Transverse colon (tissue), 3 donors: ENCODE measurements at regions not wholly inside any gene's neighbourhood (a gene's known extent, or its start where the extent isn't known, plus 50 kb on each side); places are given as distances from the start of the nearest gene placed in this dataset.
"Not testable (repeated sequence)": the region's sequence is repeated elsewhere in the genome, so short reads cannot be mapped to it uniquely, and the experiment has no call there.

Experiments
- EP300 ChIP-seq: sonication (generic); formaldehyde crosslinking; IDR thresholded peaks from one replicate; pipeline ENCODE4 v1.6.1; 2017; ENCODE audit warnings: antibody characterized with exemption, low read depth
- TF ChIP-seq, protein P1 (sequence below), 5 experiments: fragments of 200-600 bp in 3 of 5; fragments of 450-650 bp in 2 of 5; sonication (generic) in 3 of 5; IDR thresholded peaks; 1 replicate in 2 of 5; 2 replicates in 3 of 5; pipeline ENCODE4 v1.5.1; 2016 to 2017; ENCODE audit warnings: antibody characterized with exemption in 5 of 5, inconsistent platforms in 3 of 5, mild to moderate bottlenecking in 2 of 5, moderate library complexity in 1 of 5

DNA sequence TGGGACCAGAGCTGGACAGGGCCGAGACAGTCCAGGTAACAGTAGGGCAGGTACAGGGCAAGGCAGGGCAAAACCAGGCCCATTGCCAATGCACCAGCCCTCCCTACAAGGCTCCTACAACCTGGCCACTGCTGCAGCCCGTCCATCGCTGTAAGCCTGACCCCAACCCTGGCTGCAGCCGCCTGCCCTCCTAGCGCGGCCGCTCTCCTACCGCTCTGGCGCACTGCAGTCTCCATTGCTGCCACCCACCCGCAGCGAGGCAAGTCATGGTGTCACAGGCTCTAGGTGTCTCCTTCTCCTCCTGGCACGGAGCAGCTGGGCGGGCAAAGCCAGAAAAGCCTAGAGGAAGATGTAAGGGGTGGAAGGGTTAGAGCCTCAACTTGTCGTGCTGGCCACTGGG lies 402.6 kb downstream of the ZNF33B start:
- TF ChIP-seq, protein P1, sequence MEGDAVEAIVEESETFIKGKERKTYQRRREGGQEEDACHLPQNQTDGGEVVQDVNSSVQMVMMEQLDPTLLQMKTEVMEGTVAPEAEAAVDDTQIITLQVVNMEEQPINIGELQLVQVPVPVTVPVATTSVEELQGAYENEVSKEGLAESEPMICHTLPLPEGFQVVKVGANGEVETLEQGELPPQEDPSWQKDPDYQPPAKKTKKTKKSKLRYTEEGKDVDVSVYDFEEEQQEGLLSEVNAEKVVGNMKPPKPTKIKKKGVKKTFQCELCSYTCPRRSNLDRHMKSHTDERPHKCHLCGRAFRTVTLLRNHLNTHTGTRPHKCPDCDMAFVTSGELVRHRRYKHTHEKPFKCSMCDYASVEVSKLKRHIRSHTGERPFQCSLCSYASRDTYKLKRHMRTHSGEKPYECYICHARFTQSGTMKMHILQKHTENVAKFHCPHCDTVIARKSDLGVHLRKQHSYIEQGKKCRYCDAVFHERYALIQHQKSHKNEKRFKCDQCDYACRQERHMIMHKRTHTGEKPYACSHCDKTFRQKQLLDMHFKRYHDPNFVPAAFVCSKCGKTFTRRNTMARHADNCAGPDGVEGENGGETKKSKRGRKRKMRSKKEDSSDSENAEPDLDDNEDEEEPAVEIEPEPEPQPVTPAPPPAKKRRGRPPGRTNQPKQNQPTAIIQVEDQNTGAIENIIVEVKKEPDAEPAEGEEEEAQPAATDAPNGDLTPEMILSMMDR (IDR thresholded peaks at IDR 0.05): not testable (repeated sequence)
- TF ChIP-seq EP300: not testable (repeated sequence)
